ENCODE measurements at regions not wholly inside any gene's neighbourhood (a gene's known extent, or its start where the extent isn't known, plus 50 kb on each side); places are given as distances from the start of the nearest gene placed in this dataset.
"Not testable (repeated sequence)": the region's sequence is repeated elsewhere in the genome, so short reads cannot be mapped to it uniquely, and the experiment has no call there.

DNA sequence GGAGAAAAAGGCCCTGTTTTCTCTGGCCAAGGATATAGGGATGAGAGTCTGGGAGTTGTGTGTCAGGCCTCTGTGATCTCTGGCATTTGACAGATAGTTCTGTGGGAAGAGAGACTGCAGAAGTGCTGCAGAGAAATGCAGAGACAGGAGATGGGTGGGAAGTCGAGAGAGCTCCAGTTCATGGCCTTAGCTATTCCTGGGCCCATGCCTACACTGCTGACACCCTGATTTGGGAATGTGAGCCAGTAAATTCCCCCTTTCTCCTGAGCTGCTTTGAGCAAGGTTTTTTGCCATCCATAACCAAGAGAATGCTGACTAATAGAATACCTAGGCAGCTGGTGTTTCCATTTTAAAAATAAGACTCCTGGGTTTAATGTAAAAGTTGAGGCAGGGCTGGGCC is 59.3 kb downstream of the EBLN2 start:
- no peak for DNase-seq

DNA sequence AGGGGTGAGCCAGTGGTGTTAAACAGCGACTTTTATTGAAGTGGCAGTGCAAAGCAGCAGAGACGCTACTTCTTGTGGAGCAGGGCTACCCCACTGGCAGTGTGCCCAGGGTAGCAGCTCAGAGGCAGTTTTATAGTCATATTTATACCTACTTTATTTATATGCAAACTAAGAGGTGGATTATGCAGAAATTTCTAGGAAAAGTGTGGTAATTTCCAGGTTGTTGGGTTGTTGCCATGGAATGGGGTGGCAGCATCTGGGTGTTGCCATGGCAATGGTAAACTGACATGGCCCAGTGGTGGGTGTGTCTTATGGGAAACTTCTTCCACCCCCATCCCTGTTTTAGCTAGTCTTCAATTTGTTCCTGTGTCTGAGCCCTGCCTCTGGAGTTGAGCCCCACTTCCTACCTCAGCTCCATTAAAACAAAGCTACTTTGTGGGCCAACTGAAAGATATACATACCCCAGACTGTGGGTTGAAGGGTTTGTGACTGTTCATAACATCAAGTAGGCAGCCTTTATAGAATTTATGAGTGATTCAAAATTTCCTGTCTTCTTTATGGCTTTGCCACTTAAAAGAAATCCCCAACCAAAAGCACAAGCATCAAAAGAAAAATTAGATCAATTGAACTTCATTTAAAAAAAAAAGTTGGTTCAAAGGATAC is 60.3 kb downstream of the EBLN2 start:
- DNase-seq, result no peak

DNA sequence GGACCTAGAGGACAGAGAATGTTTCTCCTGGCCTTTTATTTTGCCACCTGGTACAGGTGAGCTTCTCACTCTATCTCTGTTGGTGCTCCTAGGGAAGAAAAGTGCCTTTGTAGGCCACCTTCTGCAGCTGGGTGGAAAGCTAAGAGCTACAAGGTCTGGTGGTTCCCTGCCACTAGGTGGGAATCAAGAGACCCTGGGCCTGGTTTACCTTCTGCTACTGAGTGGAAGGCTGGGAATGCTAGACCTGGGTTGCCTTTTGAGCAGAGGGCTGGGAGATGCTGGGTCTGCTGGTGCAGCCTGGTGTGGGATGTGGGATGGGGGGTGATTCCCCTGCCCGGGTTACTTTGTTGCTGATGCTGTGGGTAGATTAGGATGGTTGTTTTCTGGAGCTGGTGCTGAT is 72.6 kb downstream of the EBLN2 start:
- no peak for DNase-seq

DNA sequence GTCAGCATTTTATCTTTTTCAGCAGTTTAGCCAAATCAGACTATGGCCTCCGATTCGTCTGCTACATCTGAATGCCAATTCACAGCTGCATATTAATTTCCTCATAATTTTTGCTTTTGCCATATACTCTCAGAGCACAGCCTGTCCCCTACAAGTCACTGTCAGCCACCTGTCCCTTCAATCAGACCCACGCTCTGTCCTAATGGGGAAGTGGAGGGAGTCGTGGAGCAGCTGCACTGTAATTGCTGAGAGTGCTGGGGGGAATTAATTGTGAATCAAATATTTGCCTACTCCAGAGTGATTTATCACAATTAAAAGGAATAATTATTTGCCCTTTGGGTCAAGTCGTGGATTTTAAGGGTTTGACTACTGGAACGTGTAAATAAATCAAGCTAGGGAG is 75.5 kb downstream of the EBLN2 start:
- DNase-seq, result no peak

DNA sequence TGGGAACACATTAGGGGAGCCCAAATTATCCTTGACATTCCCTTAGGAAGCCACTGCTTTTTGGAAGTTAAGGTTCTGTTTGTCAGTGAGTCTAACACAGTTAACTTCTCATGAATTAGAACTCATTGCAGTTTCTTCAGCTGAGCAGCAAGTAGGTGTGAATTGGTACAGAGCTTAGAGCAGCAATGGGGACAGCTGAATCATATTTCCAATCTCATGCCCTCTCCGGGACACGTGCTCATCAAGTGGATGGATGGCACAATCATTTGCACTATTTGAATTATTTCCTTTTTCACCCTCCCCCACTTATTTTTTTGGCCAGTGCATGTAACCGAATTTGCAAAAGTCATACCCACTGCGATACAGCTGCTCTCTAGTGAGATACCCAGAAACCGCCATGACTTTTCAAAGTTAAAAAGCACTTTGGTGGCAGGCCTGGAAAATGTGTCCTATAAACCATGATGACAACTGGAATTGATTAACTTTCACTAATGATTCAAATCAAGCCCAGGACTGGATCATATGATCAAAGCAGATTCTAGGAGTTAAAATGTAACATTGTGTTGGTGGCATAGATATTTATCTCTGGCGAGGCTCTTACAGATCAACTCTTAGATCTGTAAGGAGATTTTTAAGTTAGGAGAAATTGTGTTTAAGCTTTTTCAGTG is 76.4 kb downstream of the EBLN2 start:
- no peak for DNase-seq

DNA sequence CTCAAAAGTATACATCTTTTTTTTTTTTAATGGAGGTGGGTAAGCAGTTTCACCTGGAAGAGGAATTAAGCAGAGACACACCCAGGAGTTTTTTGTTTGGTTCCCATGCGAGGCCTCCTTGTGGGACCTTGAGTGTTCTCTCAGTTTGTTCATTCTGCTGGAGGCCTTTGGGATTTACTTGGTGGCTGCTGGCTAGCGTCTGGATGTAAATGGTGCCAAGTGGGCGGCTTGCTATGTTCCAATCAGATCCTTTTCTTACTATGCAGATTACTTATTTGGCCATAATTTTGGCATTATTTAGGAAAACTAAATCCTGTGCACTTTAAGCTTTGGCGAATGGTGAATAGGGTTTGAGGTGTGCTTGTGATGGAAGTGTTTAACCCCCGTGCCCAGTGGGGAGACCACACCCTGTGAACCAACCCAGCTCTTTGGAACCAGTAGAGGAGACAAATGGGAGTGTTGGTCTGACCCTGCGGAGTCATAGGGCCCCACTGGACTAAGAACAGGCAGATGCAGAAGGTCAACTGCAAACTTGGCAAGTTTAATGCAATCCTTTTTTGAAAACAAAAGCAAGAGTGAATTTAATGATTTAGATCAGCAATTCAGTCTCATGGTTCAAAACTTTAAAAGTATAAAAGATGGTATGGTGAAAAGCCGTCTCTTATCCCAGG is 79.4 kb downstream of the EBLN2 start:
- DNase-seq, result no peak

DNA sequence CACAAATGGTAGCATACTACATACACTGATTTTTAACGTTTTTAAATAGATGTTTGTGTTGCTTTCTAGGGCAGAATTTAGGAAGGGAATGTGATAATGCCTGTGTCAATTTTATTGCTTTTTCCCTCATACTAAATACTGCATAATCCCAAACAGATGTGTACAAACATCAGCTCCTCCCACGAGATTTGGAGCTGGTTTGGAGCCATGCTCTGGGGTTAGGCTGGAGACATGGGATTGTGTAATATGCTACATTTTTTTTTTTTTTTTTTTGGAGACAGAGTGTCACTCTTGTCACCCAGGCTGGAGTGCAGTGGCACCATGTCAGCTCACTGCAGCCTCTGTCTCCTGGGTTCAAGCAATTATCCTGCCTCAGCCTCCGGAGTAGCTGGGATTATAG is 80.1 kb downstream of the EBLN2 start:
- no peak for DNase-seq

DNA sequence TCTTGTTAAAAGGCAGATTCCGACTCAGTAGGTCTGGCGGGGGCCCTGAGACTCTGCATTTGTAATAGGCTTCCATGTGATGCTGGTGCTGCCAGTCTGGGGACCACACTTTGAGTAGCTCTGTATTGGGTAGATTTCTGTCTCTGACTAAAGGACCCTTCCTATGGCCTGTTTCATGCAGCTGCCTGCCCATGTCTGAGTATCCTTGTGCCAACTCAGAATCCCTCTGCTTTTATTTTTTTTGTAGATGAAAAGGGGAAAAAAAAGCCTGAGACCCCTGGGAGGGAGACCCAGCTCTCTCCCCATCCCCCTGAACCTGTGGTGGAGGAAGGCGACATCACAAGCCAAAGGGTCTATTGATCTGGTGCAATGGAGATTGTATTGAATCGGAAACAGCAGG is 81.9 kb downstream of the EBLN2 start:
- DNase-seq, result no peak

DNA sequence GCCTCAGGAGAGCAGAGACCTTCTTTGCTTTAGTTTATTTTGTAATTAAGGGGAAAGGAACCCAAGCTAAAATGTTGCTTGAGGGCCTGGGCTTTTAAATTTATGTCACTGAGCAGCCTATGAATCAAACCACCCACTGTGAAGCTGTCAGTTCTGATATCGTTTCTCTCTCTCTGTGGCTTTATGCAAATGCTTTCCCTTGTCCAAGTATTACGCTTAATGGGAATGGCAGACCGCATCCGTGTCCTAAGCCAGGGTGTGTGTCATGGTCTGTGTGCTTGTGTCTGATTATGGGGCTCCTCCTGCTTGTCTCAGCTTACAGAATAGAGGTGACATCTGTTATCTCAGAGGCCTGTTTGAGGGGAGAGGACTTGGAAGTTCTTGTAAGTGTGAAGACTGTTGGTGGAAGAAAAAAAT is 82.4 kb downstream of the EBLN2 start:
- no peak for DNase-seq

DNA sequence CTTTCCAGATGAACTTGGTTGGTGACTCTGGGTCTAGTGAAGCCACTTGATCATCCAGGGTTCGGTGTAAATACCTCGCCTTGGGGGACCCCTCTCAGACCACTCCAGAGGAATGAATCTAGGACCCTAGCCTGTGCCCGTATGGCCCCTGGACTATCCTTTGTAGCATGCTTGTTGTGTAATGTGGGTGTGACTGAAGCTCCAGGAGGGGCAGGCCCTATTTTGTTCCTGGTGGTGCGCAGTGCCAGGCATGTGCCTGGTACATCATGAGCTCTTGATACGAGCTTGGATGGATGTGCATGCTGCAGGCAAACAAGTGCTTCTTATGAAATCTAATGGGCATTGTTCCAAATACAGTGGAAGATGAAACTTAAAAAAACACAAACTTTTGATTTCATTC is 82.8 kb downstream of the EBLN2 start:
- DNase-seq, result no peak

DNA sequence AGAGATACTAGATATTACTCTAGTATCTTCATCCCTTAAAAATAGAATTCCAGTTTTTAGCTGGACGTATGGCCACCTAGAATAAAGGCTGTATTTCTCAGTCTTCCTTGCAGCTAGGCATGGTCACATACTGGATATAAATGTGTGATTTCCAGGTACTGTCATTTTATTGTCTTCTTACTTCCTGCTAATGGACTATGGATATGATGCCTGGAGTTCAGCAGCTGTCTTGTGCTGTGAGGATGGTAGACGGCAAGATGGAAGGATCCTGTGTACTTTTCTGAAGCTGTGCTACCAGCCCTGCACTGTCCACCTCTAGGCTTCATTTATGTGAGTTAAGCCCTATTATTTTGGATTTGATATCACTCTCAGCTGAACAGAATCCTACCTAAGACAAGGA is 83.4 kb downstream of the EBLN2 start:
- no peak for DNase-seq

DNA sequence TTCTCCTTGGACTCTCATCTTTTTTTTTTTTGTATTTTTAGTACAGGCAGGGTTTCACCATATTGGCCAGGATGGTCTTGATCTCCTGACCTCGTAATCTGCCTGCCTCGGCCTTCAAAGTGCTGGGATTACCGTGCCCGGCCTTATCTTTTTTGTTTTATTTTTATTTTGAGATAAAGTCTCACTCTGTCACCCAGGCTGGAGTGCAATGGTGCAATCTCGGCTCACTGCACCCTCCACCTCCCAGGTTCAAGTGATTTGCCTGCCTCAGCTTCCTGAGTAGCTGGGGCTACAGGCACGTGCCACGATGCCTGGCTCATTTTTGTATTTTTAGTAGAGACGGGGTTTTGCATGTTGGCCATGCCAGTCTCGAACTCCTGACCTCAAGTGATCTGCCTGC is 86.0 kb downstream of the EBLN2 start:
- DNase-seq, result not testable (repeated sequence)

DNA sequence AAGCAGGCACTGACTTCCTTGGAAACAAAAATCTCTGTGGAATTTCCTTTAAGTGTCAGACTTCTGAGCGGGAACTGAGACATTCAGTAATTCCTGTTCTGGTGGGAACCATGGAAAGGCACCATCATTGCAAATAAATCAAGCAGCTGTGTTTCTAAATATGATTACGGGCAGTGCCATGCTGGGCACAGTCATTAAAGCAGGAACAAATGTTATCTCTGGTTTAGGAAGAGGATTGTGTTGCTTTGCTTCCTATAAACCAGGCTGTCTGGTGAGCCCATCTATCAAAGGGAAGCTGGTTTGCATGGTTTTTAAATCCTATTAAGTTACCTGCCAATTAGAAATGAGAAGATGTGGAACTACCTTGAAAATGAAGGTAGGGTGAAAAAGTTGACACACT is 86.7 kb downstream of the EBLN2 start:
- no peak for DNase-seq

DNA sequence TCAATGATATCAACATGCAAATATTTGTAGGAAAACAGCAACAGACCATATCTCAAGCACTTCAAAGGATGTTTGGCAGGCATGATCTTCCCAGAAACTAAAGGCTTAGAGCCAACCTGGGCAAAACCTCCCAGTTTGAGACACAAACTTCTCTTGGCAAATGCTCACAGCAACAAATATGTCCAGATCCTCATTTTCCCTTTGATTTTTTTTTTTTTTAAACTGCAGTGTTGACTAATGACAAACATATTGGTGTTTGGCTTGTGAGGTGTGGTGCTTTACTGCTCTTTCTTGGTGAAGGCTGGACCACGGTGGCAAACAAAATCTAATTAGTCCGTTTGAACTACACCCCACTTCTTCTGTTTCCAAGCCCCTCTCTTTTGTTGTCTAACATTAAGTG is 87.2 kb downstream of the EBLN2 start:
- no peak for DNase-seq

DNA sequence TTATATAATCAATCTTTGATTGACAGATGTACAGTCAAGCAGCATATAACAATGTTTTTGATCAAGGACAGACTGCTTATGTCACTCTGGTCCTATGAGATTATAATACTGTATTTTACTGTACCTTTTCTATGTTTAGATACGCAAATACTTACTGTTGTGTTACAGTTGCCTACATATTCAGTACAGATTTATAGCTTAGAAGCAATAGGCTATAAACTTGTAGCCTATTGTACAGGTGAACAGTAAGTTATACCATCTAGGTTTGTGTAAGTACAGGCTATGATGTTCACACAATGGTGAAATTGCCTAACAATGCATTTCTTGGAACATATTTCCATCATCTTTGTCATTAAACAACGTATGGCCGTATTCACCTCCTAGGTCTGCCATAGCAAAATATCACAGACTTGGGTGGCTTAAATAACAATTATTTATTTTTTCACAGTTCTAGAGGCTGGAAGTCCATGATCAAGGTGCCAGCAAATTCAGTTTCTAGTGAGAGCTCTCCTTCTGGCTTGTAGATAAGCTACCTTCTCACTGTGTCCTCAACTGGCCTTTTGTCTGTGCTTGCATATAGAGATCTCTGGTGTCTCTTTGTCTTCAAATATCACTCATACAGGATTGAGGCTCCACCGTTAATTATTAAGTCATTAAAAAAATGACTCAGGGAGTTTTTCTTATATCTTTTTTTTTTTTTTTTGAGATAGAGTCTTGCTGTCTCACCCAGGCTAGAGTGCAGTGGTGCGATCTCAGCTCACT is 89.1 kb downstream of the EBLN2 start:
- DNase-seq, result no peak

DNA sequence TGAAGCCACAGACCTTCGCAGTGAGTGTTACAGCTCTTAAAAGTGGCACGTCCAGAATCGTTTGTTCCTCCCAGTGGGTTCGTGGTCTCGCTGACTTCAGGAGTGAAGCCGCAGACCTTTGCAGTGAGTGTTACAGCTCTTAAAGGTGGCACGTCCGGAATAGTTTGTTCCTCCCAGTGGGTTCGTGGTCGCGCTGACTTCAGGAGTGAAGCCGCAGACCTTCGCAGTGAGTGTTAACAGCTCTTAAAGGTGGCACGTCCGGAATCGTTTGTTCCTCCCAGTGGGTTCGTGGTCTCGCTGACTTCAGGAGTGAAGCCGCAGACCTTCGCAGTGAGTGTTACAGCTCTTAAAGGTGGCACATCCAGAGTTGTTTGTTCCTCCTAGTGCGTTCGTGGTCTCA is 91.1 kb downstream of the EBLN2 start:
- not testable (repeated sequence) for DNase-seq

DNA sequence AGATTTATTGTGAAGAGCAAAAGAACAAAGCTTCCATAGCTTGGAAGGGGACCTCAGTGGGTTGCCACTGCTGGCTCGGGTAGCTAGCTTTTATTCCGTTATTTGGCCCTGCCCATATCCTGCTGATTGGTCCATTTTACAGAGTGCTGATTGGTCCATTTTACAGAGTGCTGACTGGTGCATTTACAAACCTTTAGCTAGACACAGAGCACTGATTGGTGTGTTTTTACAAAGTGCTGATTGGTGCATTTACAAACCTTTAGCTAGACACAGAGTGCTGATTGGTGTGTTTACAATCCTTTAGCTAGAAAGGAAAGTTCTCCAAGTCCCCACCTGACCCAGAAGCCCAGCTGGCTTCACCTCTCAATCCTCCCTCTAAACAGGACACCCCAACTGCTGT is 91.6 kb downstream of the EBLN2 start:
- DNase-seq, result not testable (repeated sequence)

DNA sequence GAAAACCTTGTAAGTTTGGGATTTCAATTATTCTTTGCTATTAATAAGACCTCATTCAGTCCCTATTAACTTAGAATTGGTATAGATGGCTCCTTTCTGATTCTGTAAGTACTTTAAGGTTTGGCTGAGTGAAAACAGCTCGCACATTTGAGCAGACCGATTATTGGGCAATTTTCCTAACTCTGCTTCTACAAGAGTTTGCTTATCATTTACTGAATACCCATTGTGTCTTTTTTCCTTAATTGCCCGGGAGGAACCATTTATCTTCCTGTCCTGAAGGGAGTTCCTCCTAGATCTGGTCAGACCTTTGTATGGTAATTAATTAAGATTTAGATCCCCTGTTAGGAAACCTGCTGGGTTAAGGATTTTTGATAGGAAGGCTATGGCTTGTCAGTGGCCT is 92.8 kb downstream of the EBLN2 start:
- DNase-seq, result not testable (repeated sequence)

DNA sequence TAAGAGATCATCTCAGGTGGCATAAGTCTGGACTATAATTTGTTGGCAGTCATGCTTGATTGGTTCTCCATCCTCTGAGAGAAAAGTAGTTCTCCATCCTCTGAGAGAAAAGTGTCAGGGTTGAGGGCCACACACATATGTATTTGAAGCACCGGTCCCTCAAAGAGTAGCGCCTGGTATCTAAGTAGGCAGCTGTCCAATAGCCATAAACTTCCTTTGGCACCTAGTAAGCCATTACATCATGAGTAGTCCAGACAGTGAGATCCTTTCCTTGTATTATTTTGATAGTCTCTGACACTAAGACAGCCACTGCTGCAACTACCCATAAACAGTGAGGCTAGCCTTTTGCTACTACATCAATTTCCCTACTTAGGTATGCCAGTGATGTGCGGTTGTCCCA is 94.0 kb downstream of the EBLN2 start:
- not testable (repeated sequence) for DNase-seq

DNA sequence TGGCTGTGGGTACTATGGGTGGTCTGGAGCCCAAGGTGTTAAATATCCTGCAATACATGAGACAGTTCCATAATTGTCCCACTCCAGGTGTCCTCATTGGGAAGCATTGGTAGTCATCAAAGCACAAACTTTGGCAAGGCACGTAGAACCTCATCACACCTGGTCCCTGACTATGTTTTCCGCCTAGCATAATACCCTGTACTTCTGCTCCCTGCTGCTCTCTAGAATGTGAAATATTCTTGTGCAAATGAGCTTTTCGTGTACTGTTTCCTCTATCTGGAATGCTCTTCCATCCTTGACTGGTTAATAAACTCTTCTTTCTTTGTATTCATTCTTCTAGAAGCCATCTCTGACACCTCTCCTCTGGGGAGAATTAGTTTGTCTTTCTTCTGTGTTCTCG is 103.2 kb downstream of the EBLN2 start:
- DNase-seq, result no peak

DNA sequence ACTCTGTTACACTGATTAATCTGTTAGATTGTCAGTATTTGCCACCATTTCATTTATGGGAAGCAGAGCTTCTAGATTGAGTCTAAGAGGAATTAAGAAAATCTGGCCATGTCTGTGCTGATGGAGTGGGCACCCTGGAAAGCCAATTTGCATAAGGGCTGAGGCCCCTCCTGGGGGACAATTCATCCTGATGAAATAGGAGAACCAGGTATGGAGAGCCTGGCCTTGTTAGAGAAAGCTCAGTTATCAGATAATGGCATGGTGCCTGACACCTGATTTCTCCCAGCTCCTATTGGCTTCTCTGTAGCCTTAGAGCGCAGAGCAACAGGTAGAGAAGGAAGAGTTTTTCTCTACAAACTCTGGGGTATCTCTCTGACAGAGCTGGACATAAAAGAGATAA is 114.2 kb downstream of the EBLN2 start:
- no peak for DNase-seq

DNA sequence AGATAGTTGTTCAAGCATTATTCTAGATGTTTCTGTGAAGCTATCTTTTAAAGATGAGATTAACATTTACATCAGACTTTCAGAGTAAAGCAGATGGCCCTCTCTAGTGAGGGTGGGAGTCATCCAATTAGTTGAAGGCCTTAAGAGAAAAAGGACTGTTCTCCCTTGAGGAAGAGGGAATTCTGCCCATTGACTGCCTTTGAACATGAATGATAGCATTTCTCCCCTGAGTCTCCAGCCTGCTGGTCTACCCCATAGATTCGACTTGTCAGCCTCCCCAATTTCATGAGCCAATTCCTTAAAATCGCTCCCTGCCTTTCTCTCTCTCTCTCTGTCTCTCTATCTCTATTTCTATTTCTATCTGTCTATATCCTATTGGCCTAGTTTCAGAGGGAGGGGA is 115.5 kb downstream of the EBLN2 start:
- no peak for DNase-seq

DNA sequence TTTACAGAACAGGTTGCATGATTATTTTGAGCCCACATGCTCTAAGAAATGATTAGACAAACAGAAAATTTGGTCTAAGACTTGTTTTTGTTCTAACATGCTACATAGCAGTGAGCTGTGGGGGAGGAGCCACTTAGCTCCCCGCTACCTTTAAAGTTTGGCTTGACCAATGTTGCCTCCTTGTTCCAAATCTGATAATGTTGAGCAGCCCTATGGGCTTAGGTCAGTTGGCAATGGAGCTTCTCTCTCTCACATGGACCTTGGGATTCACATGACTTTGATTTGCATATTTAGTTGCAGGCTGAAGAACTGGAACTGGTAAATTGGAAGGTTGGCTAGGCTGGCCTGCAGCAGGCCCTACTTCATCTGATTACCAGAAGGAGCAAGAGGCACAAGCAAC is 116.4 kb downstream of the EBLN2 start:
- DNase-seq, result no peak

DNA sequence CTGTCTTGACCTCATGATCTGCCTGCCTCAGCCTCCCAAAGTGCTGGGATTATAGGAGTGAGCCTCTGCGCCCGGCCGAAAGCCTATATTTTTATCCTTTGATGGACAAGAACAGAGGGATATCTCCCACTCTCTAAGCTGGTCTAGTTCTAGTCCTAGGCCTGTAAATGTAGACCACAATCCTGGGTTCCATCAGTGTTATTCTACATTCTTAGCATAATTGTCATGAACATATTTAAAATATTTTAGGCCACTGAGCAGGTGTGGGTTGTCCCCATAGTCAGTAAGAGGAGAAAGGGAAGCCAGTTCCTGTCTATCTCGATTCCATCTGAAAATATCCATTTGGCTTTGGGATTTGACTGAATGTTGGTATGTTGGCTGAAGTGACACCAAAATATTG is 118.1 kb downstream of the EBLN2 start:
- no peak for DNase-seq
